Cardiac fibroblast (primary cell): ENCODE measurements at regions not wholly inside any gene's neighbourhood (a gene's known extent, or its start where the extent isn't known, plus 50 kb on each side); places are given as distances from the start of the nearest gene placed in this dataset.
"Not testable (repeated sequence)": the region's sequence is repeated elsewhere in the genome, so short reads cannot be mapped to it uniquely, and the experiment has no call there.

Source experiments
- DNase-seq, 2 donors: peaks; one replicate each; pipeline versions ENCODE4 v3.0.0 to v3.0.0-alpha.2; 2010; ENCODE audit warnings: low read depth in 2 of 2
- H3K4me3 ChIP-seq, 2 donors: replicated peaks in 1 of 2; 1 replicate in 1 of 2; 2 replicates in 1 of 2; pipeline ENCODE4 v1.5.1; 2011; ENCODE audit warnings: low read depth in 2 of 2, low read length in 2 of 2, mild to moderate bottlenecking in 2 of 2, moderate library complexity in 1 of 2
- TF ChIP-seq, protein P1 (sequence below): IDR thresholded peaks from one replicate; pipeline ENCODE4 v1.5.1; 2011; ENCODE audit warnings: low read depth, mild to moderate bottlenecking, low read length, inconsistent platforms

DNA sequence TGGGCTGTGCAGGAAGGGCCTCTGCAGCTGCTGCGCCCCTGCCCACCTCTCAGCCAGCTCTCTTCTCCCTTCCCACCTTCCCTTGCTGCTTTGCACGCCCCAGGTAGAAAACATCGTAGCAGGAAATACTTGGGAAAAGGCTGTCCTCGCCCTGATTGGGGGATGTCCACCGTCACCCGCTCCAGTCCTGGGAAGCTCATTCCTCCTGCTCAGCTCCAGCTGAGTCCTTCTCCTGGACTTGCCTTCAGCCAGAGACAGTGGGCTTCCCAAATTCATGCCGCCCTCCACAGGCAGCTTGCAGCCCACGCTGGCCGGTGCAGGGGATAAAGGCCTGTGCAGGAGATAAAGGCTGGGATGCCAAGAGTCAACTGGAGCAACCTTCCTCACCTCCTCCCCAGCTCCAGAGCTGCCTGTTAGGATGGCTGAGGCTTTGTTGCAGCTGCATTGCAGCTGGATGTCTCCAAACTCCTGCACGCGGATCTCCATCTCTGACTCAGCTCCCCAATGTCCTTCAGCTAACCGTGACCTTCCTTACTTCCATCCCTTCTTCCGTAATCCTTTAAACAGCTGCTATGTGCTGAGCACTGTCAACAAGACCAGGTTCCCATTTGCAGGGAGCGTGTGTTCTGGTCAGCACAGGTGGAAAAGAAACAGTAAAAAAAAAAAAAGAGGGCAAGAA lies 402.0 kb upstream of the TNRC6C start:
- TF ChIP-seq, protein P1, sequence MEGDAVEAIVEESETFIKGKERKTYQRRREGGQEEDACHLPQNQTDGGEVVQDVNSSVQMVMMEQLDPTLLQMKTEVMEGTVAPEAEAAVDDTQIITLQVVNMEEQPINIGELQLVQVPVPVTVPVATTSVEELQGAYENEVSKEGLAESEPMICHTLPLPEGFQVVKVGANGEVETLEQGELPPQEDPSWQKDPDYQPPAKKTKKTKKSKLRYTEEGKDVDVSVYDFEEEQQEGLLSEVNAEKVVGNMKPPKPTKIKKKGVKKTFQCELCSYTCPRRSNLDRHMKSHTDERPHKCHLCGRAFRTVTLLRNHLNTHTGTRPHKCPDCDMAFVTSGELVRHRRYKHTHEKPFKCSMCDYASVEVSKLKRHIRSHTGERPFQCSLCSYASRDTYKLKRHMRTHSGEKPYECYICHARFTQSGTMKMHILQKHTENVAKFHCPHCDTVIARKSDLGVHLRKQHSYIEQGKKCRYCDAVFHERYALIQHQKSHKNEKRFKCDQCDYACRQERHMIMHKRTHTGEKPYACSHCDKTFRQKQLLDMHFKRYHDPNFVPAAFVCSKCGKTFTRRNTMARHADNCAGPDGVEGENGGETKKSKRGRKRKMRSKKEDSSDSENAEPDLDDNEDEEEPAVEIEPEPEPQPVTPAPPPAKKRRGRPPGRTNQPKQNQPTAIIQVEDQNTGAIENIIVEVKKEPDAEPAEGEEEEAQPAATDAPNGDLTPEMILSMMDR = no peak
- DNase-seq = no peak
- no peak overlapping the region for H3K4me3 ChIP-seq

DNA sequence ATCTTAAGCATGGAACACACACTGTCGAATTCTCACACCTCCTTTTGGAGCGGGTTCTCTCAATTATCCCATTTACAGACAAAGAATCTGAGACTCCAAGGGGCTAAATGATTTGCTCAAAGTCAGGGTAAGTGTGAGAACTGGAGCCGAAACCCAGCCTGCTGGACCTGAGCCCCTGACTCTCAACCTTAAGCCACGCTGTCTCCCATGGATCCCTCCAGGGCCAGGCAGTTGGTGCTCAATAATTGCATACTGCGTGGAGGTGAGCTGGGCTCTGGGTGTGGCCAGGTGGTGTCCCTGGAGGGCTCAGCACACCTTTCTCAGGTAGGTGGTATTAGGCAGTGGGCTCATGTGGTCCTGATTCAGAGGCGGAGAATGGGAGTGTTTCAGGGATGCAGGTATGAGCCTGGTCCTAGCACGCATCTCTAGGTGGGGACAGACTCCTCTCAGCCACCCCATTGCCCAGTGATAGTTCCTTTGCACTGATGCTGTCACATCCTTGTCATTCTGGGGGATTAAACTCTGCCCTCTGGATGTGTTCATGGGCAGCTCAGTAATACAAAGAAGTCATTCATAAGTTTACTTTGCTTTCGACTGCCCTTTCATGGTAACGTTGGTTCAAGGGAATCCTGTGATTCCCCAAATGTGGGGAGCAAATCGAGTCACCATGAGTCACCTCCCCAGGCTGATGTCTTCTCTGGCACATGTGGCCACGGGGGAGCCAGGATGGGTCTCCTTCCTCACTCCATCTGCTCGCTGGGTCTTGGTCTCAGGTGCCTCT lies 399.5 kb upstream of the TNRC6C start:
- TF ChIP-seq, protein P1 = no peak
- DNase-seq = no peak

DNA sequence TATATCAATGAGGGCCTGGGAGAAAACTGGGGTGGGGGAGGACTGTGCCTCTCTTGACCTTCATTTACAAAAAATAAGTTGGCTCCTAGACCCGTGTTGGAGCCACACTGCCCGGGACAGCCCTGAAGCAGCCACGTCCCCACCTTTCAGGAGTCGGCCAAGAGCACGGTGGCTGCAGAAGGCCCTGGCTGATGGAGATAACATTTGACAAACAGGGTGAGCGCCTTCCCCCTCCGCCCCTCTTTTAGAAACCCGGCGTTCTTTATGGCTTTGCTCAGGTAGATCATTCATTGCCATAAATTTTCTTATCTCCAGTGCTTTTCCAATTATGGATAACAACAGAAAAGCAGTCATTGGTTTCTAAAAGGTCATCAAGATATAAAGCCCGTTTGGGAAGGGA lies 398.1 kb upstream of the TNRC6C start:
- DNase-seq = no peak
- no peak overlapping the region for H3K4me3 ChIP-seq
- TF ChIP-seq, protein P1 = no peak

More for the DNA sequence above, 399.5 kb upstream of the TNRC6C start:
- H3K4me3 ChIP-seq = no peak overlapping the region

DNA sequence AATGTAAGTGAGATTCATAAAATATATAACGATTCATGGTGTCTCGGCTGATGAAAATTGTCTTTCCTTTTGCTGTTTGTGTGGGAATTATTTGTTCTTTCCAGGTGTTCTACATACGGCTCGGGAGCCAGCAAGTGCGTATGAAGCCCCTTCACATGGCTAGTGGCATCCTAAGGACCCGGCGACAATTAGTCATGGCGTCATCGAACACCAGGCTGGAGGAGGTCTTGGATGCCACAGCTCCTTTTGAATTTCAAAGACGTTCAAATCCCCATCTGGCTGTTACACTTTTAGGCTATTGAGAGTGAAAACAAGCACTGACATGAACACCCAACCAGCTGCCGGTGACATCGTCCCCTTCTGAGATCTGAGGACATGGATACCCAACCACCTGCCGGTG lies 397.7 kb upstream of the TNRC6C start:
- no peak for DNase-seq
- no peak overlapping the region for H3K4me3 ChIP-seq
- TF ChIP-seq, protein P1 = no peak

DNA sequence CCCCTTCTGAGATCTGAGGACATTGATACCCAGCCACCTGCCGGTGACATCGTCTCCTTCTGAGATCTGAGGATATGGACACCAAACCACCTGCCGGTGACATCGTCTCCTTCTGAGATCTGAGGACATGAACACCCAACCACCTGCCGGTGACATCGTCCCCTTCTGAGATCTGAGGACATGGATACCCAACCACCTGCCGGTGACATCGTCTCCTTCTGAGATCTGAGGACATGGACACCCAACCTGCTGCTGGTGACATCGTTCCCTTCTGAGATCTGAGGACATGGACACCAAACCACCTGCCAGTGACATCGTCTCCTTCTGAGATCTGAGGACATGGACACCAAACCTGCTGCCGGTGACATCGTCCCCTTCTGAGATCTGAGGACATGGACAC lies 396.1 kb upstream of the TNRC6C start:
- H3K4me3 ChIP-seq, DNase-seq: not testable (repeated sequence)

DNA sequence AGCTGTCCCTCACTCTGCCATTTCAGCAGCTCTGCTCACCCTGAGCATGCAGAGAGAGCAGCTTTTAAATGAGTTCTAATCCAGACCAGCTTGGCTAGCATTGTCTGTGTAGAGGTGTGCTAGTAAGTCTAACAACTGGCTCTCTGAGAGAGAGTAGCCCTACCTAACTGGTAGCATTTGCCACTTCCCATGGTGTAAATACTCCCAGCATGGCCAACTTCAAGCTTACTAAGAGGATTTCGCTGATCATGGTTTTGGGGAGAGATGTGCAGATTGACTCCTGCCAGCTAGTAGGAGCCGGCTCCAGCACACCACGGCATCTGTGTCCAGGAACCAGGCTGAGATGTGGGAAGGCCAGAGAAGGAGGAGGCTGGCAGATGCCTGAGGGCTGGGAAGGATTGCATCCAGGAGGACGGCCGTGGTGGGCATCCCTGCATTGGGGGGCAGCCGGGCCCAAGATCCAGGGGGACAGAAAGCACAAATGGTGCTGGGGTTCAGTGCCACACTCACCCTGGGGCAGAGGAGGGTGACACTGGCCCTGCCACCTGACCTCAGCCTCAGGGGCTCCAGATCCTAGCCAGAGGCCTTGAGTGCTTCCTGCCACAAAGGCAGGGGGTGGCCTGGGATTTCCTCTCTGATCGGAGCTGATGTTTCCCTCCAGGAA lies 394.9 kb upstream of the TNRC6C start:
- TF ChIP-seq, protein P1 = no peak
- H3K4me3 ChIP-seq = no peak overlapping the region
- no peak for DNase-seq

DNA sequence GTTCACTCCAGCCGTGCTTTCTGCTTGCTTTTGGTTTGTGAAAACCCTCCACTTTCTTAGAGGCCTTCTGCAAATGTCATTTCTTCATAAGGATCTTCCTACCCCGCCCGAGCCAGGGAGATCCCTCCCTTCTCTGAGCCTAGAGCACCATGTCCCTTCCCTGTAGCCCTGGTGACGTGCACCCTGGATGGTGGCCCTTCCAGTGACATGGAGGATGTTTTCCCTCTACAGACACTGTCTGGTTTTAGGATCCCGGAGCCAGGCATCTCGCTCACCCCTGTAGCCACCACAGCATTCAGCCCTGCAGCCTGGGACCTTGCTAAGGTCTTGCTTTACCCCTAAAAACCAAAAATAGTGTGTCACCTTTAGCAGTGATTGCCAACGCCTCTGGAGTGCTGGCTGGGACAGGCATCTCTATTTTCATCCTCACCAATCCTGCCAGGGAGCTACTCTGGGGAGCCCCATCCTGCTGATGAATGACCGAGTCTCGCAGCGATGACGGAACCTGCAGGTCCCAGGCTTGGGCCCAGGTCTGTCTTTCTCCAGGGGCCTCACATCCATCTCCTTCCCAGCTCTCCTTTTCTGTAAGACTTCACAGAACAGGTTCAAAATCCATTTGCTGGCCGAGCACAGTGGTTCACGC lies 394.1 kb upstream of the TNRC6C start:
- DNase-seq = no peak
- TF ChIP-seq, protein P1 = no peak
- no peak overlapping the region for H3K4me3 ChIP-seq
